ENCODE measurements at regions not wholly inside any gene's neighbourhood (a gene's known extent, or its start where the extent isn't known, plus 50 kb on each side); places are given as distances from the start of the nearest gene placed in this dataset.

- no peak for DNase-seq (ENCODE audit: low read depth)
- no peak overlapping the region for H3K4me3 ChIP-seq (ENCODE audit: control insufficient read depth, low read depth, low read length)
- TF ChIP-seq CTCF (IDR thresholded peaks at IDR 0.05; ENCODE audit: control insufficient read depth, insufficient read depth, low read depth, low read length, missing control alignments), result no peak
These were observed 141.8 kb upstream of the CD180 start for GRCh38 chr5:67338421-67338820.

- DNase-seq (ENCODE audit: low read depth), result no peak
- H3K4me3 ChIP-seq (ENCODE audit: control insufficient read depth, low read depth, low read length), result no peak overlapping the region
- no peak for TF ChIP-seq CTCF (IDR thresholded peaks at IDR 0.05; ENCODE audit: control insufficient read depth, insufficient read depth, low read depth, low read length, missing control alignments)
These were observed 141.2 kb upstream of the CD180 start for GRCh38 chr5:67337751-67338150.

GRCh38 chr5:67335426-67335825 is 138.8 kb upstream of the CD180 start:
- no peak overlapping the region for H3K4me3 ChIP-seq (ENCODE audit: control insufficient read depth, low read depth, low read length)
- no peak for TF ChIP-seq CTCF (IDR thresholded peaks at IDR 0.05; ENCODE audit: control insufficient read depth, insufficient read depth, low read depth, low read length, missing control alignments)
- no peak for DNase-seq (ENCODE audit: low read depth)

- no peak for DNase-seq (ENCODE audit: low read depth)
- H3K4me3 ChIP-seq (ENCODE audit: control insufficient read depth, low read depth, low read length), result no peak overlapping the region
- no peak for TF ChIP-seq CTCF (IDR thresholded peaks at IDR 0.05; ENCODE audit: control insufficient read depth, insufficient read depth, low read depth, low read length, missing control alignments)
These were observed 137.8 kb upstream of the CD180 start for GRCh38 chr5:67334373-67334772.

- DNase-seq (ENCODE audit: low read depth), result no peak
- no peak overlapping the region for H3K4me3 ChIP-seq (ENCODE audit: control insufficient read depth, low read depth, low read length)
- TF ChIP-seq CTCF (IDR thresholded peaks at IDR 0.05; ENCODE audit: control insufficient read depth, insufficient read depth, low read depth, low read length, missing control alignments), result no peak
These were observed 136.6 kb upstream of the CD180 start for GRCh38 chr5:67333171-67333570.

GRCh38 chr5:67331296-67331925 is 134.8 kb upstream of the CD180 start:
- TF ChIP-seq CTCF (IDR thresholded peaks at IDR 0.05; ENCODE audit: control insufficient read depth, insufficient read depth, low read depth, low read length, missing control alignments), result no peak
- H3K4me3 ChIP-seq (ENCODE audit: control insufficient read depth, low read depth, low read length), result no peak overlapping the region
- DNase-seq (ENCODE audit: low read depth), result no peak

Data from AG09309 (cell line).